ENCODE measurements at regions not wholly inside any gene's neighbourhood (a gene's known extent, or its start where the extent isn't known, plus 50 kb on each side); places are given as distances from the start of the nearest gene placed in this dataset.

DNA sequence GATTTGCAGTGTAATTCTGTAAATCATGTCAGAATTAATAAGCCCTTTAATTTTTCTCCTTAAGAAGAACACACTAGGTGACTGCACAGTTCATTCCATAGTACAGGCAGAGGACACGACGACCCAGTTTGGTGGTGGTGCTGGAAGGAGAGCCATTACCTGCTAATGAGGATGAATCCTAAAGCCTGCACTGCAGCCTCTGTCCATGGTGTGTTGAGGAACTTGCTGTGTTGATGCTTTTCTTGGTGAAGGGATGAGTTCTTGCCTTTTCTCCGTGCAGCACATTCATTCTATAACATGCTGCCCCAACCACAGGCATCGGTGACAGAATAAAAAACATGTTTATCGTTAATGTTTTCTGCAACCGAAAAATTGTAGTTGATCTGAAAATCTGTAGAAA lies 89.6 kb upstream of the VEPH1 start:
- no peak for TF ChIP-seq POLR2AphosphoS5 (IDR thresholded peaks at IDR 0.05)
- no peak for TF ChIP-seq POLR2A (IDR thresholded peaks at IDR 0.05)

All from upper lobe of left lung (tissue), 4 donors.